Suppressor macrophage treated with lipopolysaccharide for 4 hours (primary cell): ENCODE measurements at regions not wholly inside any gene's neighbourhood (a gene's known extent, or its start where the extent isn't known, plus 50 kb on each side); places are given as distances from the start of the nearest gene placed in this dataset.
"Not testable (repeated sequence)": the region's sequence is repeated elsewhere in the genome, so short reads cannot be mapped to it uniquely, and the experiment has no call there.

Experiments
- DNase-seq: peaks from one replicate; pipeline ENCODE4 v3.0.0-alpha.2; 2020

GRCh38 chrX:111581086-111581485, 69.6 kb downstream of the SERTM2 start:
- no peak for DNase-seq

GRCh38 chrX:111585337-111585736, 73.9 kb downstream of the SERTM2 start:
- DNase-seq = no peak

GRCh38 chrX:111594348-111594877, 83.0 kb downstream of the SERTM2 start:
- DNase-seq = not testable (repeated sequence)

GRCh38 chrX:111597967-111598366, 83.0 kb upstream of the ALG13 start:
- no peak for DNase-seq

GRCh38 chrX:111608724-111609123, 72.2 kb upstream of the ALG13 start:
- no peak for DNase-seq

GRCh38 chrX:111609206-111609605, 71.8 kb upstream of the ALG13 start:
- DNase-seq = no peak

GRCh38 chrX:111615227-111615626, 65.7 kb upstream of the ALG13 start:
- DNase-seq = no peak

GRCh38 chrX:111616786-111617185, 64.2 kb upstream of the ALG13 start:
- DNase-seq = no peak

GRCh38 chrX:111620084-111620483, 60.9 kb upstream of the ALG13 start:
- DNase-seq = peak; percentile 4

- DNase-seq = no peak
Observed at GRCh38 chrX:111624169-111624568, 56.8 kb upstream of the ALG13 start.

- DNase-seq = not testable (repeated sequence)
Observed at GRCh38 chrX:111627256-111627655, 53.7 kb upstream of the ALG13 start.
